Natural killer cell (primary cell): ENCODE measurements at regions not wholly inside any gene's neighbourhood (a gene's known extent, or its start where the extent isn't known, plus 50 kb on each side); places are given as distances from the start of the nearest gene placed in this dataset.

Experiments
- ATAC-seq, 3 donors: fragments of 150-1000 bp in 2 of 3; fragments of 200-7000 bp in 1 of 3; cut with Tn5 transposase; 1 replicate in 1 of 3; 2 replicates in 2 of 3; pipeline ENCODE4 v1.10.0; 2021; ENCODE audit warnings: mild to moderate bottlenecking in 2 of 3, moderate library complexity in 2 of 3
- DNase-seq, 2 donors: peaks; one replicate each; pipeline versions ENCODE4 v3.0.0 to v3.0.0-alpha.2; 2013 to 2021; ENCODE audit warnings: mixed read lengths in 1 of 2
- H3K27ac ChIP-seq: one replicate; pipeline ENCODE4 v1.5.1; 2013; ENCODE audit warnings: mild to moderate bottlenecking, low read length
- H3K27me3 ChIP-seq: one replicate; pipeline ENCODE4 v1.6.1; 2013; ENCODE audit warnings: low read length; ENCODE audit not compliant: control insufficient read depth, insufficient read depth
- H3K36me3 ChIP-seq: one replicate; pipeline ENCODE4 v1.6.1; 2013; ENCODE audit warnings: low read length; ENCODE audit not compliant: control insufficient read depth, insufficient read depth
- H3K4me1 ChIP-seq: one replicate; pipeline ENCODE4 v1.6.1; 2013; ENCODE audit warnings: low read length; ENCODE audit not compliant: control insufficient read depth, insufficient read depth
- H3K4me3 ChIP-seq: one replicate; pipeline ENCODE4 v1.5.1; 2013; ENCODE audit warnings: low read length
- H3K9me3 ChIP-seq: one replicate; pipeline ENCODE4 v1.6.1; 2013; ENCODE audit warnings: low read length; ENCODE audit not compliant: control insufficient read depth, insufficient read depth
- H3K27ac Mint-ChIP-seq, 2 donors: one replicate each; pipeline ENCODE4 v1.8.0; 2022; ENCODE audit warnings: mild to moderate bottlenecking in 2 of 2, mixed read lengths in 2 of 2, moderate library complexity in 1 of 2
- H3K27me3 Mint-ChIP-seq, 2 donors: one replicate each; pipeline ENCODE4 v1.8.0; 2022; ENCODE audit warnings: low read depth in 2 of 2, mixed read lengths in 2 of 2
- H3K36me3 Mint-ChIP-seq: one replicate; pipeline ENCODE4 v1.8.0; 2022; ENCODE audit warnings: mixed read lengths
- H3K4me1 Mint-ChIP-seq, 2 donors: one replicate each; pipeline ENCODE4 v1.8.0; 2022; ENCODE audit warnings: mixed read lengths in 2 of 2
- H3K4me3 Mint-ChIP-seq: one replicate; pipeline ENCODE4 v1.8.0; 2022; ENCODE audit warnings: mild to moderate bottlenecking, moderate library complexity, mixed read lengths
- H3K9me3 Mint-ChIP-seq, 2 donors: one replicate each; pipeline ENCODE4 v1.8.0; 2022; ENCODE audit warnings: mixed read lengths in 2 of 2
- WGBS: methylation state at CpG from one replicate; pipeline ENCODE4 v1.1.7; 2013; ENCODE audit warnings: missing lambda C conversion rate; ENCODE audit not compliant: insufficient coverage; 5-methylcytosine and 5-hydroxymethylcytosine counted together
- intact Hi-C: fragments of 100-400 bp; cut with micrococcal nuclease; formaldehyde crosslinking; loops from one replicate; pipeline ENCODE4 v1.14.2; 2022
- TF ChIP-seq, protein P1 (sequence below): fragments of 200-600 bp; IDR thresholded peaks from one replicate; pipeline ENCODE4 v1.8.0; 2022; ENCODE audit warnings: antibody characterized with exemption

DNA sequence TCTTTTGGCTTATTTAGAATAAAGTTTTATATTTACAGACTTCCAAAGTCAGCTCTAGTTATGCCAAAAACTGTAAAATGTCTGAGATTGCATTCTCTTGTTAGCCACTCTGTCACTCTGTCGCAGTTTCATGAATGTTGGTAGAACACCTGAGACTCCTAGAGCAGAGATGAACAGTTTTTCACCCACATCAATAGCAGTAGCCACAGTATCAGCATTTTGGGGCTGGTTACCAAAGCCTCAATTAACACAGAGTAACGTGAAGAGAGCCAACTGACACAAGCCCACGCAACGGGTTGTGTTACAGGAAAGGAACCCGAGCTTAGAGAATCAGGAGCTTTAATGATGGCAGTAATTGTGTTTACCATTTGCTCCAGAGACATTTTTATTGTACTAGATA is 443.0 kb upstream of the SLC39A10 start:
- H3K4me3 Mint-ChIP-seq, result no peak overlapping the region
- Histone ChIP-seq H3K36me3 (no peaks in the 10 kb centered on the region), H3K4me3 (no peak overlapping the region), H3K27me3 (no peaks in the 10 kb centered on the region), H3K27ac (no peak overlapping the region), H3K9me3 (no peaks in the 10 kb centered on the region), H3K4me1 (no peaks in the 10 kb centered on the region)
- DNase-seq, result no peak
- no peaks in the 10 kb centered on the region for H3K9me3 Mint-ChIP-seq
- TF ChIP-seq, protein P1, sequence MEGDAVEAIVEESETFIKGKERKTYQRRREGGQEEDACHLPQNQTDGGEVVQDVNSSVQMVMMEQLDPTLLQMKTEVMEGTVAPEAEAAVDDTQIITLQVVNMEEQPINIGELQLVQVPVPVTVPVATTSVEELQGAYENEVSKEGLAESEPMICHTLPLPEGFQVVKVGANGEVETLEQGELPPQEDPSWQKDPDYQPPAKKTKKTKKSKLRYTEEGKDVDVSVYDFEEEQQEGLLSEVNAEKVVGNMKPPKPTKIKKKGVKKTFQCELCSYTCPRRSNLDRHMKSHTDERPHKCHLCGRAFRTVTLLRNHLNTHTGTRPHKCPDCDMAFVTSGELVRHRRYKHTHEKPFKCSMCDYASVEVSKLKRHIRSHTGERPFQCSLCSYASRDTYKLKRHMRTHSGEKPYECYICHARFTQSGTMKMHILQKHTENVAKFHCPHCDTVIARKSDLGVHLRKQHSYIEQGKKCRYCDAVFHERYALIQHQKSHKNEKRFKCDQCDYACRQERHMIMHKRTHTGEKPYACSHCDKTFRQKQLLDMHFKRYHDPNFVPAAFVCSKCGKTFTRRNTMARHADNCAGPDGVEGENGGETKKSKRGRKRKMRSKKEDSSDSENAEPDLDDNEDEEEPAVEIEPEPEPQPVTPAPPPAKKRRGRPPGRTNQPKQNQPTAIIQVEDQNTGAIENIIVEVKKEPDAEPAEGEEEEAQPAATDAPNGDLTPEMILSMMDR, result no peak
- intact Hi-C loops, result no loop called here
- no peaks in the 10 kb centered on the region for H3K4me1 Mint-ChIP-seq
- ATAC-seq, result no peak
- no peaks in the 10 kb centered on the region for H3K36me3 Mint-ChIP-seq
- H3K27me3 Mint-ChIP-seq, result no peaks in the 10 kb centered on the region
- WGBS, result 73% methylated on average over 5 of the region's 5 CpGs
- no peak overlapping the region for H3K27ac Mint-ChIP-seq

DNA sequence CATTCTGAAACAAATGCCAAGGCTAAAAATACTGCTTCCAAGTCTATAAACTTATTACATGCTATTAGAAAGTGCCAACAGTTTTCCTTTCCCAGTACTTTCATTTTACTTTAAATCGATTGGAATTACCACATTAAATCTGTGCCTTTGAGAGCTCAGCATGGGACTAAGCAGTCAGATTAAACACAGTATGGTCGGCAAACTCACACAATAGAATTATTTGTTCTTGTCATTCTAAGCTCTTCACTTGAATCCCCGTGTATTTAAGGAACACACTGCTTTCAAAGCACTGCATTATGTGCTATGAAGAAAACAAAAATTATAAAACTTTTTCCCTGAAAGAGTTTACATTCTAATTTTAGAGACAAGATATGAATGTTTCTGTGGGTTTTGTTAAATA is 444.4 kb upstream of the SLC39A10 start:
- no peak overlapping the region for H3K27ac ChIP-seq
- Mint-ChIP-seq H3K4me1 (no peaks in the 10 kb centered on the region), H3K27ac (no peak overlapping the region), H3K36me3 (no peaks in the 10 kb centered on the region), H3K27me3 (no peaks in the 10 kb centered on the region), H3K9me3 (no peaks in the 10 kb centered on the region), H3K4me3 (no peak overlapping the region)
- intact Hi-C loops, result no loop called here
- no peaks in the 10 kb centered on the region for H3K9me3 ChIP-seq
- ATAC-seq, result no peak
- H3K4me1 ChIP-seq, result no peaks in the 10 kb centered on the region
- no peaks in the 10 kb centered on the region for H3K36me3 ChIP-seq
- DNase-seq, result no peak
- 86% methylated on average over 3 of the region's 3 CpGs for WGBS
- TF ChIP-seq, protein P1, result no peak
- no peaks in the 10 kb centered on the region for H3K27me3 ChIP-seq
- H3K4me3 ChIP-seq, result no peak overlapping the region

DNA sequence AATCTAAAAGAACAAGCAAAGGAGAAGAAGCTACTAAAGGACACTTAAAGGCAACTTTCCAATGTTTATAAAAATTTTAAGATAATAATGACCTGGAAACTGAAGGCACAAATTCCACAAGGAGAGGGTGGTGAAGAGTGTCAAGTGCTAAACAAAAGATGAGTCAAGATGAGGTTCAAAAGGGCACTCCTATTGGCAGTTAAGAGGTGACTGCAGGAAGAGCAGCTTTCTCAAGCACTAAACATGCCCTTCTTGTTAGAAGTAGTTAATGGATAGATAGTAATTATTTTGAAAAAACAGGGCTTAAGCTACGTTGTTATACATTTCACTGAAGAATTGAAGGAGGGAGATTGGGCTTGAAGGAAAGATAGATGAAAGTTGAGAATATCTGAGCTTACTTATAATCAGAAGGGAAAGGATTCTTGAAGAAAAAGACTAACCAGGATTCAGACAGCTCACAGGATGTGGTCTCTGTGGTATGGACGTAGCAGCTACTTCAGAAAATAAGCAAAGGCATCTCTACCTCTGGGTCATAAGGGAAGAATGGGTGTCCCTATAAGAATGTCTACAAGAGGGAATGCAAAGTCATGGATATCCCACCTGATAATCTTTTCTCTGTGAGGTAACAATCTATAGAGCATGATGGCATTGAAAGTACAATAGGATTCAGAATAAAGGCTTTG is 454.7 kb upstream of the SLC39A10 start:
- Histone ChIP-seq H3K27me3 (no peaks in the 10 kb centered on the region), H3K4me3 (no peak overlapping the region), H3K4me1 (no peaks in the 10 kb centered on the region), H3K36me3 (no peaks in the 10 kb centered on the region), H3K9me3 (no peaks in the 10 kb centered on the region), H3K27ac (no peak overlapping the region)
- H3K27me3 Mint-ChIP-seq, result no peaks in the 10 kb centered on the region
- no peaks in the 10 kb centered on the region for H3K36me3 Mint-ChIP-seq
- intact Hi-C loops, result no loop called here
- 27% methylated on average over 2 of the region's 2 CpGs for WGBS
- H3K4me3 Mint-ChIP-seq, result peak overlapping the region; percentile 11
- H3K27ac Mint-ChIP-seq, result no peak overlapping the region
- ATAC-seq (peak in 1 of 3 donors; percentile 61), DNase-seq (peak in 1 of 2 donors; percentile 25)
- no peaks in the 10 kb centered on the region for H3K9me3 Mint-ChIP-seq
- TF ChIP-seq, protein P1, result no peak
- H3K4me1 Mint-ChIP-seq, result peaks cover 12 to 16% of the 10 kb centered on the region in 2 donors

DNA sequence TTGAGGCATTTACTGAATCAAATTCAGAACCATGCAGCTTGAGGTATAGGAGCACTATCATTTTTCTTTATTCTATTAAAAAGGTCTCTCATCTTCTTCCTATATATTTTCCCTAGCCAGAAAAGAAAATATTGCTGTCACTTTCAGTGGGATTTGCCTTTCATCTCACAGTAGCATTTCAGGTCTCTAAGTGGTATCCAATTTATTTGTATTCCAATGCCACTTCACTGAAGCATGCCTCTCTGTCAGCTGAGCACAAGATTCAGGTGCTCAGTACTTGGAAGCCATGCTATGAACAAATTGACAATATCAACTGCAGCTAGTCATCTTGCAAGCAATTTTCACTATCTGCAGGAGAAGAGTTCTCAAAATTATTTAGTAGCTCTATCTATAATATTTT is 457.2 kb upstream of the SLC39A10 start:
- Mint-ChIP-seq H3K4me1 (peaks cover 12 to 16% of the 10 kb centered on the region in 2 donors), H3K9me3 (no peaks in the 10 kb centered on the region), H3K4me3 (no peak overlapping the region), H3K27me3 (no peaks in the 10 kb centered on the region), H3K36me3 (no peaks in the 10 kb centered on the region), H3K27ac (no peak overlapping the region)
- Histone ChIP-seq H3K4me1 (no peaks in the 10 kb centered on the region), H3K36me3 (no peaks in the 10 kb centered on the region), H3K4me3 (no peak overlapping the region), H3K27ac (no peak overlapping the region), H3K27me3 (no peaks in the 10 kb centered on the region), H3K9me3 (no peaks in the 10 kb centered on the region)
- DNase-seq (no peak), ATAC-seq (no peak)
- intact Hi-C loops, result no loop called here
- TF ChIP-seq, protein P1, result no peak
